ENCODE measurements at regions not wholly inside any gene's neighbourhood (a gene's known extent, or its start where the extent isn't known, plus 50 kb on each side); places are given as distances from the start of the nearest gene placed in this dataset.
A peak's percentile ranks its signal among the peaks of the same experiment; 100 is the strongest.
"Not testable (repeated sequence)": the region's sequence is repeated elsewhere in the genome, so short reads cannot be mapped to it uniquely, and the experiment has no call there.

DNA sequence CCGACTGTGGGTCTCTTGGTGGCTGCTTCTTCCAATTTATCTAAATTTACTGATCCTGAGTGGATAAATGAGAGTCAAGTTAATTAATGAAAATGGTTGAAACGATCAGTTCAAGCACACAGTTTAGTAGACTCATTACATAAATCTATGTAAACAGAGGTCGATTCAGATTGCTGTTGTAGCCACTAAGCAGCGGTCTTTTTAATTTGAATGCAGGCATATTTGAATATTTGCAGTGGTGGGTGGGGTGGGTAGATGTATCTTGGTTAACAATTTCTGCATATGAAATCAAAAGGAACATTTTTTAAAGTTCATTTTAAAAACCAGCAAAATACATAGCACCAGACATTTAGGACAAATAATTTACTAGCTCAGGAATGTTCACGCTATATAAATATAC is 325.9 kb downstream of the KLF12 start:
- DNase-seq (ENCODE audit: low read depth) = no peak

DNA sequence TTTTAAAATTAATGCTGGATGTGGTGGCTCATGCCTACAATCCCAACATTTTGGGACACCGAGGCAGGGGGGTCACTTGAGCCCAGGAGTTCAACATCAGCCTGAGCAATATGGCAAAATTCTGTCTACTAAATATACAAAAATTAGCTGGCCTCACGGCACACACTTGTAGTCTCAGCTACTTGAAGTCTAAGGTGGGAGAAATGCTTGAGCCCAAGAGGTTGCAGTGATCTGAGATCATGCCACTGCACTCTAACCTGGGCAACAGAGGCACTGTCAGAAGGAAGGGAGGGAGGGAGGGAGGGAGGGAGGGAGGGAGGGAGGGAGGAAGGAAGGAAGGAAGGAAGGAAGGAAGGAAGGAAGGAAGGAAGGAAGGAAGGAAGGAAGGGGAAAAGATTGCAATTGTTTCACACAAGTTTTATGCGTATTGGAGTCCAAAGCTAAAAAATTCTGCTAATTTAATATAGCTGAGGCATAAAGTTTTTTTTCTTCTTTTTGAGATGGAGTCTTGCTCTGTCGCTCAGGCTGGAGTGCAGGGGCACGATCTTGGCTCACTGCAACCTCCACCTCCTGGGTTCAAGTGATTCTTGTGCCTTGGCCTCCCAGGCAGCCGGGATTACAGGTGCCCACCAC is 328.8 kb downstream of the KLF12 start:
- not testable (repeated sequence) for DNase-seq (ENCODE audit: low read depth)

DNA sequence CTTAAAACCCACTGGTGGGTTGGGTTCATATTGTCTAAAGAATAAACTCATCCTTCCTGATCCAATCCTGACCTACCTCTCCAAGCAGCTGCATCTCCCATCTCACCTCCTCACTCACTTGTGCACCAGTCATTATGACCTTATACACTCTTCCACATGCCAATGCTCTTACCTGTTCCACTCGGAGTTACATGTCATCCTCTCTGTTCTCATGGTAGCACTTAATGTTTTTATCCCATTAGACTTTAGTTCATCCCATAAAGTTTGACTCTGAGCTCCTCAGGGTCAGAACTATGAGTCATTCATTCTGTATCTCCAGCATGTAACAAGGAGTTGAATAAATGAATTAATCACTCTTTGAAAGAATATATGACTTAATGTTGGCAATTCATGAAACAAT is 330.2 kb downstream of the KLF12 start:
- peak; percentile 54 for DNase-seq (ENCODE audit: low read depth)

DNA sequence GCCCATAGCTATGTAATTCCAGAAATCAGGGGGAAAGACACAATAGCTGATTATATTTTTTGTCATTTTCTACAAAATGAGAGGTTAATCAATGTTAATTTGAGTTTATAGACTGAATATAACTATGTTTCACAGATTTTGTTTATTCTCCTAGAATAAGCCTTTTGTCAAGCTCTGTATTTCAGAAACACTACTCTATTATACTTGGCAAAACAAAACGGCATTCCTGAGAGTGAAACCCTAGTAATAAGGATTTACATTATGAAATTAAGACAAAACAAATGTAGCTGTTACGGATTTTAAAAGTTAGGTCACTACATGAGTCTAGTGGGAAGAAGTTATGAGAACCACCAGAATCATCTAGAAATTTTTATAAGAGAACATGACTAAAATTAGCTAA is 334.2 kb downstream of the KLF12 start:
- no peak for DNase-seq (ENCODE audit: low read depth)

DNA sequence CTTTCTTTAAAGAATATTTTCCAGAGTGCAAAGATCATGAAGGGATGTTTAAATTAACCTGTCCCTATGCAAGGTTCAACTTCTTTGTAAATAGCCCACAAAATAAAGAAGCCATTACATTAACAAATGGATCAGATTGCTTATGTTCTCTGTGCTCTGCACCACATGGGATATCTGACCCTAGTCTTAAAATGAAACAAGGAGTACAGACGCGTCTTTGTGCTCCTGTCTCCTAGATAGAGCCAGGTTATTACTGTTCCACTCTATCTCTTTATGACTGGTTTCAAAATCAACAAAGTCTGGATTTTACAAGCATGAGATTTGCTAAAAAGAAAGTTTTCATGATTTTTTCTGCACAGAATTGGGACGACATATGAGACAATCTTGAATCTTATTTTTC is 339.4 kb downstream of the KLF12 start:
- no peak for DNase-seq (ENCODE audit: low read depth)

DNA sequence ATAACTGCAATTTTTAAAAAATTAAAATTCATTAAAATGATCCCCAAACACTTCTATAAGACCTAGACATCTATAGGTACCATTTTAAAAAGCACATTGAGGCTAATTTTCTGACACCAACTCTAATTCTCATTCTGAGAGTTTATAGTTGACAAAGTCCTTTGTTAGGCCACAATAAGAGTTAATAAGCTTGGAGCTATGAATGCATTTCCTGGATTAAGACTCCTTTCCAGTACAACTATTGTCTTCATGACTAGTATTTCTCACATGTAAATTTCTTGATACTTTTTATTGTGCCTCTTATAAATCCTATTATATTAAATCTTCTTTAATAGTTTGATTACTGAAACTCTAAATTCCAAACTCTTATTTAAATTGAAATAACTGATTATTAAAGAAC is 340.8 kb downstream of the KLF12 start:
- DNase-seq (ENCODE audit: low read depth) = no peak

DNA sequence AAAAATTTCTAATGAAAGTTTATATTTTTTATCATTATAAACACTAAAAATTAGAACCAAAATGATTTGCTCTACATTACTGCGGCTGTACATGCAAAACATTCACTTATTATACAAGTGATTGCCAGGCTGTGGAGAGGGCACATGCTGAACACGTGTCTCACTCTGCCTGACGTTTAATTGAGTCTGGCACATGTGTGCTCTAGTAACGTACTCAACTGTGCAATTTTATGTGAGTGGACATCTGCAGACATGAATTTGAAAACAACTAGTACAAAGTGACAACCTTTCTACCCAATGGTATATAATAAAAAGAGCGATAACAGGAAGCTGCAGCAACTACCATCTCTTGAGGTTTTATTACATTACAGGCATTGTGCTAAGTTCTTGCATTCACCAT is 341.4 kb downstream of the KLF12 start:
- no peak for DNase-seq (ENCODE audit: low read depth)

DNA sequence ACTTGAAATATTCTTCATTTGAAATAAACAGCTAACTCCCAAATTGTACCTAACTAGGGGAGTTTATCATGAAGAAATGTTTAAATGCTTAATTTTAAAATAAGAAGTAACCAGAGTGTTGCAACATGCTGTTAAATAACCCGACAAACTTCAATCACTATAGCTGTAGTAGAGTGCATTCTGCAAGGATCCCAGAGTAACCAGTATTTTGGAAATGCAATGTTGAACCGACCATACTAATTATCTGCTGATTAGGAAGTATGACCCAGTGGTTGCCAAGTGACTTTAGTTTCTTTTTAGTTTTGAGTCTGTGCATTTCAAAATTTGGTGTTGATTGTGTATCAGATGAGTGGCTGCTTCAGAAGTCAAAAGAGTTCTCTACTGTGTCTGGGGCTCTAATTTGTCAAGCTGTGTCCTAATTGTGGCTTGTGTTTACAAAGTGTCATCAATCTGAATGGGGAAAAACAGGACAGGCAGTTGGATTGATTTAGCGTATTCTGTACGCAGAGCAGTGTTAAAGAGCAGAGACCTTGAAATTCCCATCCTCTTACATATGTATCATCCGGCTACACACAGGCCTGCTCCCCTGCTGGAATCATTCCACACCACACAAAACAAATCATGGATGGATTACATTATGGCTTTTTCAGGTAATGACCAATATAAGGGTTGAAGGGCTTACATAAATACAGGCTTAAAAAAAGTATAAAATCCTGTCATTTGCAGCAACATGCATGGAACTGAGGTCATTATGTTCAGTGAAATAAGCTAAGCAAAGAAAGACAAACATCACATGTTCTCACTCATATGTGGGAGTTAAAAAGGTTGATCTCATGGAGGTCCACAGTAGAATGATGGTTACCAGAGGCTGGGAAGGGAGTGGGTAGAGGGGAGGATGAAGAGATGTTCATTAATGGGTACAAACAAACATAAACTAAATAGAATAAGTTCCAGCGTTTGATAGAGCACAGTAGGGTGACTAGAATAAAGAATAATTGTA is 351.5 kb downstream of the KLF12 start:
- DNase-seq (ENCODE audit: low read depth) = no peak

DNA sequence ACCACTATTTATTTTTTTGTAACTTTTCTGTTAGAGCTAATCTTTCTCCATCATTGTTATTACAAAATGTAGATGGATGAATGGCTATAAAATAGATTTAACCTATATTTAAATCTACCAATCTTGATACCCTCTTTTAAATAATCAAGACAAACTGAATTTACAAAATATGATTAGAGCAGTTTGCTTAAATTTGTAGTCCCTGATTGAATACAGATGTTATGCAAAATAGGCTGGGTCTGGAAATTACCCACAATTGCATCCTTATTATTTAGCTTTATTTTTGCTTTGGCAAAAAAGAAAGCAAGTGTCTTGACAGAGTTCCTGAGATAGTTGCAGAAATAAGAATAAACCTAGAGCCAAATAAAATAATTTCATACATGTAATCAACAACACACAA is 352.8 kb downstream of the KLF12 start:
- no peak for DNase-seq (ENCODE audit: low read depth)

DNA sequence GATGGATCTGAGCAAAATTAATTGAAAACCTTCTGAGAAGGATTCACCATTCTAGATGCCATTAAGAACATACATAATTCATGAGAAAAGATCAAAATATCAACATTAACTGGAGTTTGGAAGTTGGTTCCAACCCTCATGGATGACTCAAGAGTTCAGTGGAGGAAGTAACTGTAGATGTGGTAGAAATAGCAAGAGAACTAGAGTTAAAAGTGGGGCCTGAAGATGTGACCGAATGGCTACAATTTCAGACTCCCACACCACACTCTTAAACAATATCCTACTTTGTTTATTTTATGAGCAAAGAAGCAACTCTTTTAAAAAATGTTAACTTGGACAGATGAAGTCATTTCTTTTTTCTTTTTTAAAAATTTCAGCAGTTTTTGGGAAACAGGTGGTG is 354.3 kb downstream of the KLF12 start:
- no peak for DNase-seq (ENCODE audit: low read depth)

DNA sequence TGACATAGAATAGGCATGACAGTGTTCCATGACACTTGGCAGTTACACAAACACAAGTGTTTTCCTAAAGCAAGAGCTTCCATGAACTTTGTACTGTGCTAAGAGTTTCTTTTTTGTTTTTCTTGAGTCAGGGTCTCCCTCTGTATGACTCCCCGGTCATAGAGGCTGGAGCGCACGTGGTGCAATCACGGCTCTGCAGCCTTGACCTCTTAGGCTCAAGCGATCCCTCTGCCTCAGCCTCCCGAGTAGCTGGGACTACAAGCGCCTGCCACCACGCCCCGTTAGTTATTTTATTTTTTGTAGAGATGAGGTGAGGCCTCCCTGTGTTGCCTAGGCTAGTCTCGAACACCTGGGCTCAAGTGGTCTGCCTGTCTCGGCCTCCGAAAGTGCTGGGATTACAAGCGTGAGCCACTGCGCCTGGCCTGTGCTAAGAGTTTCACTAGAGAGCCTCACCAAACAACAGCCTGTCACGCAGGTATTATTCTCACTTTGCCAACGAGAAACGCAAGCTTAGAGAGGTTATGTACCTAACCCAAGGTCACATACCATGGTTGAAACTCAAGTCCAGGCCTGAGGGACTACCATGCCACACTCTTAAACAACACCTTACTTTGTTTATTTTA is 355.9 kb downstream of the KLF12 start:
- no peak for DNase-seq (ENCODE audit: low read depth)

DNA sequence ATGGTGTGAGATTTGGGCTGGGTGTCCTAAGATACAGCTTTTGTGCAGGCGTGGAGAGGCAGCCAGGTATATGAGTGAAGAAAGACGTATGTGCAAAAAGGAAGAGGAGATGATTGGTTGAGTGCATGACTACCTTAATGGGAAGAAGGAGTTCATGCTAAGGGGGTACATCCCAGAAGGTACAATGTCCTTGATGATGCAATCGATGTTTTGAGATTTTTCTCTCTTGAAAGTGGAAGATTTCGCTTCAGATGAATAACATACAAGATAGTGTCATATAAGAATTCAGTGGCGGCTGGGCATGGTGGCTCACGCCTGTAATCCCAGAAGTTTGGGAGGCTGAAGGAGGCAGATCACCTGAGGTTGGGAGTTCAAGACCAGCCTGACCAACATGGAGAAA is 357.1 kb downstream of the KLF12 start:
- no peak for DNase-seq (ENCODE audit: low read depth)

DNA sequence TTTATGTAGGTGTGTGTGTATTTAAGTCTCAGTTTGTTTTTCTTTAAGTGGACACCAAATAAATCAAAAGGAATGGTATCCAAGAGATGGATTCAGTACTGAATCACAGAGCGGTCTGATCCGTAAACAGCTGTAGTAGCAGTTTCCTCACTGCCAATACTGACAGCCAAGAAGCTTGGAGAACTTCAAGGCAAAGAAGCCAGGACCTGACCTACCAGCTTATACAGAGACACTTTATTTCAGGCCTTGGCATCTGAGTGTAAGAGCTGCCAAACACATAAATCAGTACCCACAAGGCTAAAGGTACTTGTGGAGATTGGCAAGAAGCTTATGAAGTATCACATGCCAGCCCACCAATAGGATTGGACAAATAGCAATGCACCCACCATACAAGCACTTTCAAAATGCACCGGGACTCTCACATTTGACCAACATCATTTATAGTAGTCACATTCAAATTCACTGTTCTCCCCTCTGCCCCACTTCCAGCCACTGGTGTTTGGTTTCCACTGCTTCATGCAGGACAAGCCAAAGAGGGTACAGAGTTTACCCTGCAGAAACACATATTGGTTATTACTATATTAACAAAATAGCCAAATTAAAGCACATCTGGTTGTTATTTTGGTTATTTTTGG is 357.9 kb downstream of the KLF12 start:
- no peak for DNase-seq (ENCODE audit: low read depth)

DNA sequence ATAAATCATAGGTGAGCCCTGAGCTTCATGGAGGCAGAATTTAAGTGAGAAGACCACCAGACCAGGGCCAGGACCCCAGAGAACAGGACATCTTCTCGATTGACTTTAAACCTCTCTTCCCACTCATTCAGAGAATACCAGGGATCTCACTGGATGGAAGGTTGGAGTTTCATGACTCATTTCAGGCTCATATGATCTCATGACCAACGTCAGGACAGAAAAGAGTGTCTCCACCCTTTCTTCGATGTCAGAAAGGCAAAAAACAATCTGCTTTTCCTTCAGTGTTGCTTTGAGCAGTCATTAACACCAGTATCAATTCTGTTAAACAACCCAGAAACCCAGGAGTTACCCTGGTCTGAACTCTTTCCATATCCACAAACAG is 361.0 kb downstream of the KLF12 start:
- DNase-seq (ENCODE audit: low read depth) = no peak

DNA sequence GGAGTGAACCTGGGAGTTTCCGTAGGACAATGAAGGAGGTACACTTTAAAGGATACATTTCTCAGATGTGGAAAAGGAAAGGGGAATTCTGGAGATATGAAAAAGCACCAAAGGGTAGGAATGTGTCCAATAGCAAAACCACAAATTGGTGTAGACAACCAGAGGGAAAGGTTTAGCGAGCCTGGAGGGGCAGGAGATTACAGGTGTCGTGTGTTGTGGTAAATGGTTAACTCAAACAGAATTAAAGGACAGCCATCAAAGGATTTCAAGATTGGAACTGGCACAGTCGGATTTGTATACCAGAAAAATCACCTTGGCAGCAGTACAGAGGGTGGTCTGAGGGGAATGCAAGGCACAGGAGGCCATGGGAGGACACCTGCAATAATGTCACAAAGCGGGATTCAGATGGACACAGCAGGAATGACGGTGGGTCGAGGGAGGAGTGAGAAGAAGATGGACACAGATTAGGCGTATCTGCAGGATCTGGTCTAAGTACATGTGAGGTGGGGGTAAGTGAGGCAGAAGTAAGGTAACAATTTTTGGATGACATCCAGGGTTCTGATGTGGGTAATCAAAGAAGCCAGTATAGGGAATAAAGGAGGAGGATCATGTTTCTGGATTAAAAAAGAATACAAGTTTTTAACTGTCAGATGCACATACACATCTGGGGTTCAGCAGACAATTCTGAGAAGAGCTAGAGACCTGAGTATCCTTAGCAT is 361.6 kb downstream of the KLF12 start:
- DNase-seq (ENCODE audit: low read depth) = no peak

DNA sequence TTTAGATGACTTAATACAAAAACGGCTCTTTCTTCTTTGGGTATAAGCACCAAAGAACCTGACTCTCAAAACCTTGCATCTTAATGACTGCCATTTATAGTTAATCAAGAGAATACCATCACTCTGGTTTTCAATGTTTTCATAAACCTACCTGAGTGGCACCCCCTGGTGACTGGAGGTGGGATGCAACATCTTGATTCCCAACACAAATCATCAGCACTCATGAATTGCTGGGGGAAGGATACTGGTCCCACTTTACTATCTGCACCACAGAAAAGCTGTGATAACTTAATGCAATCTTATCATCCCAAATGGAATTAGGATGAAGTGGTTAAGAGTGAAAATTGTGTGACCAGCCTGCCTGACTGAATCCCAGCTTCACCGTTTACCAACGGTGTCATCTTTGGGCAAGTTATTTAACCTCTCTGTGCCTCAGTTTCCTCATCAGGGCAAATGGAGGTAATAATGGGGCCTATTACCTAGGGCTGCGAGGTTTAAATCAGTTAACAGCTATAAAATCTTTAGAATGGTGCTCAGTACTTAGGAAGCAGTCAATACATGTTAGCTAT is 366.4 kb downstream of the KLF12 start:
- no peak for DNase-seq (ENCODE audit: low read depth)

DNA sequence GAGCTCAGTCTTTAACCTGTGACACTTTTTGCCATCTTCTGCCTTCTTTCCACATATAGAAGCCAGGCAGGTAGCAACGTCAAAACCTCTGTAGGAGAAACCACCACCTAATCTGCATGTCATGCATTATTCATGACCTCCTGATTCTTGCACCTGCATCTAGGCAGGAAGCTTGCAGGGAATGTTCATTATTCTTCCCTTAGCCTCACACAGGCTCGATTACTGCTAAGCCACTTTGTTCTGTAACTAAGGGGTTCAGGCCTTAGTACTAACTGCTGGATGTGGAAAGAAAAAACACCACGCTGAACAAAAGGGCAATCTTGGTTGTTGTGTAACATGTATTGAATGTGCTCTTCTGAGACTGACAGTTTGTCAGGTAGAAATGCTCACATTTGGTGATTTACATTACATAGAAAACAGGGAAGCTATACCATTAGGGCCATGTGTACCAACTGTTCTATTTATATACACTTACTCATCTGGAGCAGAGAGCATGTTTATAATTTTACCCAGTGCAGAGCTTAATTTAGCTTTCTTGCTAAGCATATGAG is 366.9 kb downstream of the KLF12 start:
- DNase-seq (ENCODE audit: low read depth) = no peak

DNA sequence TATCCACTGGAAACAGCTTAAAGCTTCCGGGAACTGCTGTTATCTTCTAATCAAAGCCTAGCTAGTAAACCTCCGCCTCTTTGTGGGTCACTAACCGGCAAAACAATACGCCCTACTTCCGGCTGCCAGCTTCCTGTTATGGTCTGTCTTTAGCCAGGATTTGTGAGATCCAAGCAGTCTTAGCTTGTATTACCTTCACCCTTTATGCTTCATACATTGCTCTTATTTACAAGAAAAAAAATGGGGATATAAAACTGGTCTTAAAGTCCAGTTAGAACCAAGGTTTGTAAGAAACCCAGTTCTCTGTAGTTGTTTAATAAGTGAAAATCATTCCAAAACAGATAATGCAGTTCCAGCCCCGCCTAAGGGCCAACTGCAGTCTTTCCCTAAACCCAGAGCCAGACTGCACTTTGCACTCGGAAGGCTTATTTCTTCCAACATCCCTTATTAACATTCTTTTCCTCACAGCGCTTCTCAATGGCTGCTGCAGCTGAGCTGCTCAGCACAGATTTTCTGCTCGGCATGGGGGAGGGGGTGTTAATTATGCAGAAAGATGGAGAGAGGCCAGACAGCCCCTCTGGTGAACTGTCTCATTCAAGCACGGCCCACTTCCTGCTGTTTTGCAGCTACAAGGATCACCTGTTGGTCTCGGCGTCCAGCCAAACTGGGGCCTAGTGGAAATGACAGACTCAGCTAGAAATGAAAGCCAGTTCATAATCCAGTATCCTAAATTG is 368.4 kb downstream of the KLF12 start:
- peak; percentile 80 for DNase-seq (ENCODE audit: low read depth)

DNA sequence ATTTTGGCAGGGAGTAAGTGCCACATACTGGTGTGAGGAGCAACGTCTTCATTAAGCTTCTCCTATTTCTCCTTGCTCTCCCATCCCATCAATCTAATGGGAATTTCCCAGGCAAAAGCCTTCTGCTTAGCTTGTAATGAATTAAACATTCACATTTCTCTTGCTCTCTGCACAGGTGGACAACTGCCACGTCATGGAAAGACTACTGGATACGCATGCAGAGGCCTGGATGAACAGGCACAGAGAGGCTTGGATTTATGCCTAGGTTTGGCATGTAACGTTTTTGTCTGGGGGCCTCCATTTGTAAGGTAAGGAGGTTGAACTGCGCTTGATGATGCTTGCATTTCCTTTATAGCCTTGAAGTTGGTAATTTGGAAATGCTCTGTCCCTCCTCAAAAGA is 374.8 kb downstream of the KLF12 start:
- no peak for DNase-seq (ENCODE audit: low read depth)
